ENCODE measurements at regions not wholly inside any gene's neighbourhood (a gene's known extent, or its start where the extent isn't known, plus 50 kb on each side); places are given as distances from the start of the nearest gene placed in this dataset.
A peak's percentile ranks its signal among the peaks of the same experiment; 100 is the strongest.

DNA sequence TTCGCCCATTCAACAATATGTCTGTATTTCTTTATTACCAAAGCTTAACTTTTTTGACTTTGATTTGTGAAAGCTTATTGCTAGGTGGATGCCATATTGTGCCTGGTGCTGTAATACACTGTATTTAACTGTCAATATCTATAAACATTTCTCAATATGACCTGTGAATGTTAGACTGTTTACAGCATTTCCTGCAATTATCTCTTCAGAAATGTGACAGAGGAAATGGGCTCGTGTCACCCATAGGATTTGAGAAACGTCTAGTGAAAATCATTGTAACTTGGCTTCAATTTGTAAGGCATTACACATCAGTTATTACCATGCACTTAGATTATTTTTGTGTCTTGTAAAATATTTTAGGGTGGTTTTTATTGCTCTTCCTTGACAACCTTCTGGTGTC is 237.8 kb upstream of the ADGRL2 start:
- H3K4me3 ChIP-seq = no peak overlapping the region
- H3K27me3 ChIP-seq = no peaks in the 10 kb centered on the region
- H3K4me1 ChIP-seq = no peaks in the 10 kb centered on the region
- intact Hi-C loops (cut with DNase I; ENCODE audit: low total_unique reads) = no loop called here
- no peaks in the 10 kb centered on the region for H3K9me3 ChIP-seq
- no peaks in the 10 kb centered on the region for H3K36me3 ChIP-seq (ENCODE audit: low read depth, missing control alignments)
- WGBS, 2 donors = 89 to 90% methylated on average over 3 of the region's 3 CpGs
- no peak for TF ChIP-seq CTCF (IDR thresholded peaks at IDR 0.05)
- TF ChIP-seq POLR2A (IDR thresholded peaks at IDR 0.05) = no peak
- no peak overlapping the region for H3K27ac ChIP-seq
- DNase-seq = no peak

DNA sequence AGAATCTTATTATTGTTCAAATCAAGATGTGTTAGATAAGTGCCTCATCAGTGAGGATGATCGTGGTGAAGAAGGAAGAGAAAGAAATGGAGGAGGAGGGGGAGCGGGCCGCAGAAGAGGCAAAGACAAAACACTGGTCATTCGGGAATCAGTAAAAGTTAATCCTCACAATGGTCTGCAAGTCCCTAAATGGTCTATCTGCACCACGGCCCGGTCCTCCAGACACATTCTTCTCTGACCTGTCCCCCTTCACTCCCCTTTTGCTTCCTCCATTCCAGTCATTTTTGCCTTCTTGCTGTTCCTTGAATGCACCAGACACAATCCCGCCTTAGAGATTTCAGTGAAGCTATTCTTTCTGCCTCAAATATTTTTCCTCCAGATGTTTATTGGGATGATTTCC is 240.1 kb upstream of the ADGRL2 start:
- Histone ChIP-seq H3K27me3 (no peaks in the 10 kb centered on the region), H3K27ac (no peak overlapping the region), H3K9me3 (no peaks in the 10 kb centered on the region), H3K36me3 (ENCODE audit: low read depth, missing control alignments) (no peaks in the 10 kb centered on the region), H3K4me3 (no peak overlapping the region), H3K4me1 (no peaks in the 10 kb centered on the region)
- TF ChIP-seq POLR2A (IDR thresholded peaks at IDR 0.05) (no peak), CTCF (IDR thresholded peaks at IDR 0.05) (no peak)
- intact Hi-C loops (cut with DNase I; ENCODE audit: low total_unique reads) = no loop called here
- DNase-seq = no peak
- WGBS, 2 donors = 87 to 94% methylated on average over 7 of the region's 7 CpGs

- Histone ChIP-seq H3K9me3 (no peaks in the 10 kb centered on the region), H3K27ac (no peak overlapping the region), H3K4me1 (no peaks in the 10 kb centered on the region), H3K27me3 (no peaks in the 10 kb centered on the region), H3K4me3 (no peak overlapping the region), H3K36me3 (ENCODE audit: low read depth, missing control alignments) (no peaks in the 10 kb centered on the region)
- intact Hi-C loops (cut with DNase I; ENCODE audit: low total_unique reads) = no loop called here
- 58 to 88% methylated on average over 1 of the region's 1 CpG for WGBS, 2 donors
- DNase-seq = no peak
- peak in 1 of 3 experiments; percentile 46 for TF ChIP-seq CTCF (IDR thresholded peaks at IDR 0.05)
- TF ChIP-seq POLR2A (IDR thresholded peaks at IDR 0.05) = no peak
Observed at GRCh38 chr1:81559662-81560350, 240.9 kb upstream of the ADGRL2 start.

GRCh38 chr1:81558291-81559076 is 242.2 kb upstream of the ADGRL2 start:
- Histone ChIP-seq H3K27ac (no peak overlapping the region), H3K4me3 (no peak overlapping the region), H3K4me1 (no peaks in the 10 kb centered on the region), H3K36me3 (ENCODE audit: low read depth, missing control alignments) (no peaks in the 10 kb centered on the region), H3K9me3 (no peaks in the 10 kb centered on the region), H3K27me3 (no peaks in the 10 kb centered on the region)
- no peak for TF ChIP-seq POLR2A (IDR thresholded peaks at IDR 0.05)
- TF ChIP-seq CTCF (IDR thresholded peaks at IDR 0.05) = no peak
- DNase-seq = no peak
- intact Hi-C loops (cut with DNase I; ENCODE audit: low total_unique reads) = no loop called here
- WGBS, 2 donors = 97 to 100% methylated on average over 1 of the region's 1 CpG
